CD8-positive, alpha-beta memory T cell (primary cell): ENCODE measurements at regions not wholly inside any gene's neighbourhood (a gene's known extent, or its start where the extent isn't known, plus 50 kb on each side); places are given as distances from the start of the nearest gene placed in this dataset.

Experiments
- CTCF ChIA-PET: fragments of 350-600 bp; sonication (Branson Sonifier 250); formaldehyde crosslinking; loops from one replicate; lab custom pipeline; 2021; ENCODE audit warnings: antibody characterized with exemption; lab: Charles Lee
- POLR2A ChIA-PET: fragments of 350-600 bp; sonication (Branson Sonifier 250); formaldehyde crosslinking; loops from one replicate; lab custom pipeline; 2021; ENCODE audit warnings: antibody characterized with exemption; lab: Charles Lee
- DNase-seq, 5 donors: peaks; one replicate each; pipeline versions ENCODE4 v3.0.0 to v3.0.0-alpha.2; 2020 to 2022; ENCODE audit warnings: mixed read lengths in 1 of 5
- H3K27ac ChIP-seq: one replicate; pipeline ENCODE4 v1.7.0; 2013; ENCODE audit warnings: low read depth, mild to moderate bottlenecking, low read length, moderate library complexity
- H3K27me3 ChIP-seq: 2 replicates; pipeline ENCODE4 v1.7.0; 2013; ENCODE audit warnings: low read length, mild to moderate bottlenecking; ENCODE audit not compliant: insufficient read depth, poor library complexity, severe bottlenecking
- H3K36me3 ChIP-seq: 2 replicates; pipeline ENCODE4 v1.7.0; 2013; ENCODE audit warnings: mild to moderate bottlenecking, low read length, moderate library complexity; ENCODE audit not compliant: insufficient read depth
- H3K4me1 ChIP-seq: 2 replicates; pipeline ENCODE4 v1.7.0; 2013; ENCODE audit warnings: mild to moderate bottlenecking, low read length, moderate library complexity; ENCODE audit not compliant: insufficient read depth
- H3K4me3 ChIP-seq: 2 replicates; pipeline ENCODE4 v1.7.0; 2013; ENCODE audit warnings: mild to moderate bottlenecking, low read length
- H3K9me3 ChIP-seq: 2 replicates; pipeline ENCODE4 v1.7.0; 2013; ENCODE audit warnings: mild to moderate bottlenecking, low read length
- H3K27ac Mint-ChIP-seq, 8 donors: one replicate each; pipeline ENCODE4 v1.8.0; 2020 to 2021; ENCODE audit warnings: mixed read lengths in 8 of 8, mild to moderate bottlenecking in 6 of 8, inconsistent platforms in 3 of 8, moderate library complexity in 3 of 8
- H3K27me3 Mint-ChIP-seq, 2 donors: one replicate each; pipeline ENCODE4 v1.8.0; 2020 to 2021; ENCODE audit warnings: mixed read lengths in 2 of 2, mild to moderate bottlenecking in 1 of 2, moderate library complexity in 1 of 2
- H3K36me3 Mint-ChIP-seq, 3 donors: one replicate each; pipeline ENCODE4 v1.8.0; 2020 to 2021; ENCODE audit warnings: mixed read lengths in 3 of 3, inconsistent platforms in 1 of 3, mild to moderate bottlenecking in 1 of 3
- H3K4me1 Mint-ChIP-seq, 3 donors: one replicate each; pipeline ENCODE4 v1.8.0; 2020 to 2021; ENCODE audit warnings: mixed read lengths in 3 of 3, inconsistent platforms in 1 of 3, mild to moderate bottlenecking in 1 of 3
- H3K4me3 Mint-ChIP-seq, 7 donors: one replicate each; pipeline ENCODE4 v1.8.0; 2020 to 2021; ENCODE audit warnings: mixed read lengths in 7 of 7, mild to moderate bottlenecking in 6 of 7, moderate library complexity in 4 of 7, inconsistent platforms in 2 of 7
- H3K9me3 Mint-ChIP-seq, 5 donors: one replicate each; pipeline ENCODE4 v1.8.0; 2020 to 2022; ENCODE audit warnings: mixed read lengths in 5 of 5, mild to moderate bottlenecking in 3 of 5, moderate library complexity in 2 of 5, inconsistent platforms in 1 of 5

DNA sequence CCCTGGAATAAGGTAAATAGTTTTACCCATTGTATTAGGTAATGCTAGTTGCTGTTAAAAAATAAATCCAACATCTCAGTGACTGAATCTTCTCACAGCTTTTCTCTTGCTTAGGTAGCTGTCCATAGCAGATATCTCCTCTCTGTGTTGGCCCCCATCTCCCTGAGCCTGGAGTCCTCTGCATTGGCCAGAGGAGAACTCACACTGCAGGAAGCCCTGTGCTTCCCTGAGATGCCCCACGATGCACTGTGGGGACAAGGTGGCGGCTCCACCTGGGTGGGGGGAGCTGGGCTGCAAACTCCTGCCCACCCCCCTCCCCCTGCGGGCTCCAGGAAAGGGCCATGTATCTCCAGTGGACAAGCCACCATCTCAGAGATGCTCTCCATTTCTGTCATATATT is 80.4 kb upstream of the SALL3 start:
- Mint-ChIP-seq H3K27ac (no peak overlapping the region), H3K27me3 (peaks cover 11 to 27% of the 10 kb centered on the region in 2 donors)
- CTCF ChIA-PET, result no interaction called here

DNA sequence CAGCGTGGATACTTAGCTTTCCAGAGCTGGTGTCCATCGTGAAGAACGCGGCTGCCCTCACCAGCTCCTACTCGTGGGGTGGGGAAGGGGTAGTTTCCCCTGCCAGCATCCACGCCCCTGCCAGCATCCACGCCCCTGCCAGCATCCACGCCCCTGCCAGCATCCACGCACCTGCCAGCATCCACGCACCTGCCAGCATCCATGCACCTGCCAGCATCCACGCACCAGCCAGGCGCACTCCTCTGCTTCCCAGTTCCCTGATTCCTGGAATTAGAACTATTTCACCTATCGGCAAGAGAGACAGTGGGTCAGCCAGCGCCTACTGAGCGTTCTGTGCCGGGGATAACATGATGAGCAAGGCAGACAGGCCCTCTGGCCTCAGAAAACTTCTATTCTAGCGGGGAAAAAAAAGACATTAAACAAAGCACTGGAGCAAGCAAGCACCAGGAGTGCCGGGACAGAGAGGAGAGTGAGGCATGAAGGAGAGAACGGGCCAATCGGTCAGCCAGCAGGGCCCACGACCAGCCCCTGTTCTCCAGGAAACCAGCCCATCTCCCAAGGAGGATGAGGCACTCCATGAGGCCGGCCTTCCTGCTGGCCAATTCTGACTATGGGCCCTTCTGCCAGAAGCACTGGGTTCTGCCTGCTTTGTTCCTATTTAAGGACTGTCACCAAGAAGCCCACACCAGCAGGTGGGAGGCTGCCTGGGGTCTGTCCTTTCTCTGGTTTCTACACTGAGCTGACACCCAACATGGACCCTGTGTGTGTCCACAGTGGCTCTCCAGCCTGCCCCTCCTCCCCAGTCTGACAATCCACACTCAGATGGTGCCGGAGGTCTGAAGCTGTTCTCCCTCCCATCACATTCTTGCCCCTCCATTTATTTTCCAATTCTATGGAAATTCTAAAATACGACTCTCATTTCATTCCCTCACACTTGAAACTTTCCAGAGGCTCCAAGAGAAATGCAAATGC is 78.4 kb upstream of the SALL3 start:
- H3K36me3 ChIP-seq, result no peaks in the 10 kb centered on the region
- ChIA-PET POLR2A (no interaction called here), CTCF (no interaction called here)
- peaks cover 0 to 2% (median 0%) of the 10 kb centered on the region in 5 donors for H3K9me3 Mint-ChIP-seq
- H3K9me3 ChIP-seq, result no peaks in the 10 kb centered on the region
- H3K27me3 ChIP-seq, result no peaks in the 10 kb centered on the region
- H3K4me3 ChIP-seq, result no peak overlapping the region
- H3K4me1 ChIP-seq, result no peaks in the 10 kb centered on the region
- no peak overlapping the region for H3K27ac Mint-ChIP-seq
- no peak overlapping the region for H3K4me3 Mint-ChIP-seq
- H3K36me3 Mint-ChIP-seq, result no peaks in the 10 kb centered on the region
- DNase-seq, result no peak
- H3K4me1 Mint-ChIP-seq, result no peaks in the 10 kb centered on the region
- H3K27me3 Mint-ChIP-seq, result peaks cover 11 to 27% of the 10 kb centered on the region in 2 donors
- no peak overlapping the region for H3K27ac ChIP-seq

More for the DNA sequence above, 80.4 kb upstream of the SALL3 start:
- no peaks in the 10 kb centered on the region for H3K36me3 ChIP-seq
- H3K27ac ChIP-seq, result no peak overlapping the region
- POLR2A ChIA-PET, result no interaction called here
- no peaks in the 10 kb centered on the region for H3K4me1 ChIP-seq
- no peaks in the 10 kb centered on the region for H3K9me3 ChIP-seq
- H3K4me3 ChIP-seq, result no peak overlapping the region
- Mint-ChIP-seq H3K36me3 (no peaks in the 10 kb centered on the region), H3K9me3 (peaks cover 0 to 2% (median 0%) of the 10 kb centered on the region in 5 donors), H3K4me1 (no peaks in the 10 kb centered on the region), H3K4me3 (no peak overlapping the region)
- no peaks in the 10 kb centered on the region for H3K27me3 ChIP-seq
- no peak for DNase-seq

DNA sequence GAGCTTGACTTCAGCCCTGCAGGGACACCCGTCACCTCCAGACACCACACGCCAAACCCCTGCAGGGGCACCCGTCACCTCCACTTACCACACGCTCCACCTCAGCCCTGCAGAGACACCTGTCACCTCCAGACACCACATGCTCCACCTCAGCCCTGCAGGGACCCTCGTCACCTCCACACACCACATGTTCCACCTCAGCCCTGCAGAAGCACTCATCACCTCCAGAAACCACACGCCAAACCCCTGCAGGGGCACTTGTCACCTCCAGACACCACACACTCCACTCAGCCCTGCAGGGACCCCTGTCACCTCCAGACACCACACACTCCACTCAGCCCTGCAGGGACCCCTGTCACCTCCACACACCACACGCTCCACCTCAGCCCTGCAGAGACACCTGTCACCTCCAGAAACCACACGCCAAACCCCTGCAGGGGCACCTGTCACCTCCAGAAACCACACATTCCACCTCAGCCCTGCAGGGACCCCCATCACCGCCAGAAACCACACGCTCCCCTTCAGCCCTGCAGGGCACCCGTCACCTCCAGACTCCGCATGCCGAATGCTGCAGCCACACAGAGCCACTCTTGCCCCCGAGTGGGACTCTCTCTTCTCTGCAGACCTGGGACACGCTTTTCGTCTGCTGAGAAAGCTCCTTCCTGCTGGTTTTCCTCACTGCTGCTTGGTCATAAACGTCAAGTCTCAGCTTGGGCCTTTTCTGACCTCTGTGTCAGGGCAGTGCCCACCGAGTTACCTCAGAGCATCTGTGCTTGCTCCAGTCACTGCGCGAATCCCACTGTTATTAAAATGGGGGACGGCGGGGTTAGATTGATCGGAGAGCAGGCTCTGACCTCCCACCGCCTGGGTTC is 77.5 kb upstream of the SALL3 start:
- peaks cover 11 to 27% of the 10 kb centered on the region in 2 donors for H3K27me3 Mint-ChIP-seq
- ChIA-PET CTCF (no interaction called here), POLR2A (no interaction called here)
- peak overlapping the region in 1 of 7 donors; percentile 29 for H3K4me3 Mint-ChIP-seq
- no peaks in the 10 kb centered on the region for H3K36me3 Mint-ChIP-seq
- Histone ChIP-seq H3K4me3 (no peak overlapping the region), H3K9me3 (no peaks in the 10 kb centered on the region), H3K36me3 (no peaks in the 10 kb centered on the region), H3K27me3 (no peaks in the 10 kb centered on the region), H3K4me1 (no peaks in the 10 kb centered on the region), H3K27ac (no peak overlapping the region)
- H3K4me1 Mint-ChIP-seq, result no peaks in the 10 kb centered on the region
- DNase-seq, result no peak
- H3K27ac Mint-ChIP-seq, result peak overlapping the region in 1 of 8 donors; percentile 60
- H3K9me3 Mint-ChIP-seq, result peaks cover 0 to 2% (median 0%) of the 10 kb centered on the region in 5 donors

DNA sequence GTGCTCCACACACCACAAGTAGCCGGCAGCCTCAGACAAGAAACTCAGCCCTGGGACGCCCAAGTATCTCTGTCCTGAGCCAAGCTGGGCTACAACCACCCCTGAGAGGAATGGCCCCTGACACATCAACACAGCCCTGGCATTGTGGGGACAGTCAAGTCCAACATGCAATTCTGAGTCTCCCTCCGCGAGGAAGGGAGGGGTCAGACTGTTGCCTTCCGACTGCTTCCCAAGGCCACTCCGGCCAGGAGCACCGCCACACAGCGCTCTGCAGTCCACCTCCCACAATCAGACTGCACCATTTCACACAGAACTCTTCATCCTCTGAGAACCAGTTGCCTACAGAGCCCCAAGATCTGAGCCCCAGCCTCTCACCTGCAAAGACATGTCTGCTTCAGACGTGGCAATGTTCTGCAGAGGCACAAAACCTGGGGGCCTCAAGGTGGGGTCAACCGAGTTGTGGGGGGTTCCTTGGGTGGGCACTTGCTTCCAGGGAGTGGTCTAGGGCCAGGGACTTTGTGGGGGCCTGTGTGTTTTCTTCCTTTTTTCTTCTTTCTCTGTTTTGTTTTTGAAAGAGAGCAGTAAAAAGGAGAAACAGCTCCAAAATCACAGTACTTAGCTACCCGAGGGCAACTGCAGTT is 76.7 kb upstream of the SALL3 start:
- no peaks in the 10 kb centered on the region for H3K4me1 ChIP-seq
- ChIA-PET POLR2A (no interaction called here), CTCF (no interaction called here)
- Mint-ChIP-seq H3K36me3 (no peaks in the 10 kb centered on the region), H3K9me3 (peaks cover 0 to 2% (median 0%) of the 10 kb centered on the region in 5 donors), H3K4me1 (no peaks in the 10 kb centered on the region), H3K27me3 (peaks cover 11 to 27% of the 10 kb centered on the region in 2 donors), H3K27ac (peak overlapping the region in 2 of 8 donors; percentile 60 to 67), H3K4me3 (no peak overlapping the region)
- no peaks in the 10 kb centered on the region for H3K27me3 ChIP-seq
- H3K9me3 ChIP-seq, result no peaks in the 10 kb centered on the region
- no peaks in the 10 kb centered on the region for H3K36me3 ChIP-seq
- DNase-seq, result no peak
- no peak overlapping the region for H3K4me3 ChIP-seq
- H3K27ac ChIP-seq, result no peak overlapping the region

DNA sequence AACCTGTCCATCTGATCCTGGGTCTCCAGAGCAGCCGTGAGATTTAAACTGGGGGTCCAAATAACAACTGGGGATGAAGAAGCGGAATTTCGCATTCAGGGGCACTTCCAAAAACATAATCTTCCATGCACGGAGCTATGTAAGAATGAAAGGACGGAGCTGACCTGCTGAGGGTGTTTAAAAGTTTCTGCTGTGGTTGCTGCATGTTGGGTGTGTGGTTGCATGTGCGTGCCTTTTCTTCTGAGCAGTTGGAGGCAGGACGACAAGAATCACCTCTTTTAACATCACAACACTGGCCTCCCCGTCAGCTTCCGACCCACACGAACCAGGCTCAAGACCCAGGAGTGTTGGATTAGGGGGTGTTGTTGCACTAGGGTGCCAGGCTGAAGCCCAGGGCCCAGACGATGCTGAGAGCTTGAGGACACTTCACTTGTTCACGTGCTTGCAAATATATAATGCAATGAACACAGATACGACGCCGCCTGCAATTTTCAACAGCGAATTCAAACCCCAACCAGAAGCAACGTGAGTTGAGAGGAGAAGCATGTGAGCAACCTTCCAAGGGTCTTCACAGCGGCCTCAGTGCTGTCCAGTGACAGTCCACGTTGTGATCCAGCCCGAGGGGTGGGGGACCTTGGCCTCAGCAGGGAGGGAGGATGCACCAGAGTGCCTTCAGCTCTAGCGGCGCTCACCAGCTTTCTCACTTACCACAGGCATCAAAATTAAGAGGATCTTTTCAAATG is 76.0 kb upstream of the SALL3 start:
- Mint-ChIP-seq H3K27ac (peak overlapping the region in 1 of 8 donors; percentile 67), H3K36me3 (no peaks in the 10 kb centered on the region), H3K4me3 (no peak overlapping the region), H3K4me1 (no peaks in the 10 kb centered on the region), H3K27me3 (peaks cover 11 to 27% of the 10 kb centered on the region in 2 donors), H3K9me3 (peaks cover 0 to 2% (median 0%) of the 10 kb centered on the region in 5 donors)
- H3K4me3 ChIP-seq, result no peak overlapping the region
- H3K4me1 ChIP-seq, result no peaks in the 10 kb centered on the region
- no peaks in the 10 kb centered on the region for H3K36me3 ChIP-seq
- no peaks in the 10 kb centered on the region for H3K9me3 ChIP-seq
- ChIA-PET POLR2A (no interaction called here), CTCF (no interaction called here)
- DNase-seq, result no peak
- no peaks in the 10 kb centered on the region for H3K27me3 ChIP-seq
- no peak overlapping the region for H3K27ac ChIP-seq

DNA sequence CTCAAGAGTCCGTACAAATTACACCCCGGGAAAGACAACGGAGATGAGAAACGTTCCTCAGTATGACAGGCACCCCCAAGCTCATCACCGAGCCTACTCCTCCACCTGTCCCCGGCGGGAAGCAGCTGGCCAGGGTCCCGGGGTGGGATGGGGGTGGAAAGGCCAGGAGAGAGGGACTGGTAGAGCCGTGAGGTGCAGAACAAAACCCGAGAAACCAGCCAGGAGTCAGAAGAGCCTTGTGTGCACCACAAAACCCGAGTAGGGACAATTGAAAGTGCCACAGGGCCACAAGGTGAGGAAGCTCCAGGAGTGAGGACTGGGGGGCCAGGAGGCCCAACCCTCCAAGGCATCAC is 75.5 kb upstream of the SALL3 start:
- CTCF ChIA-PET, result no interaction called here
- Mint-ChIP-seq H3K27me3 (peaks cover 11 to 27% of the 10 kb centered on the region in 2 donors), H3K36me3 (no peaks in the 10 kb centered on the region)

DNA sequence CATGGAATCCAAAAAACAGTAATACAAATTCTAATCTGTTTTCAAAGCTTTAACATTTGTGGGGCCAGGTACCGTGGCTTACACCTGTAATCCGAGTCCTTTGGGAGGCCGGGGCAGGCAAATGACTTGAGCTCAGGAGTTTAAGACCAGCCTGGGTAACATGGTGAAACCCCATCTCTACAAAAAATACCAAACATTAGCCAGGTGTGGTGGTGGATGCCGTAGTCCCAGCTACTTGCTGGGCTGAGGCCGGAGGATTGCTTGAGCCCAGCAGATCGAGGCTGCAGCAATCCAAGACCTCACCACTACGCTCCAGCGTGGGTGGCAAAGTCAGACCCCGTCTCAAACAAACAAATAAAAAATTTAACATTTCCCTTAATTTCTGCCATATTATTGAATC is 74.3 kb upstream of the SALL3 start:
- Histone ChIP-seq H3K27me3 (no peaks in the 10 kb centered on the region), H3K9me3 (no peaks in the 10 kb centered on the region), H3K4me3 (no peak overlapping the region), H3K4me1 (no peaks in the 10 kb centered on the region), H3K36me3 (no peaks in the 10 kb centered on the region), H3K27ac (no peak overlapping the region)
- Mint-ChIP-seq H3K27me3 (peaks cover 11 to 27% of the 10 kb centered on the region in 2 donors), H3K4me1 (no peaks in the 10 kb centered on the region), H3K4me3 (no peak overlapping the region), H3K27ac (no peak overlapping the region), H3K9me3 (no peaks in the 10 kb centered on the region), H3K36me3 (no peaks in the 10 kb centered on the region)
- ChIA-PET POLR2A (no interaction called here), CTCF (no interaction called here)
- no peak for DNase-seq

More for the DNA sequence above, 75.5 kb upstream of the SALL3 start:
- H3K27ac ChIP-seq, result no peak overlapping the region
- Mint-ChIP-seq H3K9me3 (no peaks in the 10 kb centered on the region), H3K4me1 (no peaks in the 10 kb centered on the region), H3K4me3 (no peak overlapping the region), H3K27ac (no peak overlapping the region)
- no peaks in the 10 kb centered on the region for H3K27me3 ChIP-seq
- POLR2A ChIA-PET, result no interaction called here
- no peak for DNase-seq
- no peaks in the 10 kb centered on the region for H3K36me3 ChIP-seq
- H3K4me3 ChIP-seq, result no peak overlapping the region
- H3K4me1 ChIP-seq, result no peaks in the 10 kb centered on the region
- no peaks in the 10 kb centered on the region for H3K9me3 ChIP-seq
